DMS 273 (cell line): ENCODE measurements at regions not wholly inside any gene's neighbourhood (a gene's known extent, or its start where the extent isn't known, plus 50 kb on each side); places are given as distances from the start of the nearest gene placed in this dataset.
"Not testable (repeated sequence)": the region's sequence is repeated elsewhere in the genome, so short reads cannot be mapped to it uniquely, and the experiment has no call there.

ENCODE experiments used
- DNase-seq: peaks from one replicate; lab custom pipeline; 2025; ENCODE audit not compliant: unreplicated experiment; lab: John Stamatoyannopoulos, UW

DNA sequence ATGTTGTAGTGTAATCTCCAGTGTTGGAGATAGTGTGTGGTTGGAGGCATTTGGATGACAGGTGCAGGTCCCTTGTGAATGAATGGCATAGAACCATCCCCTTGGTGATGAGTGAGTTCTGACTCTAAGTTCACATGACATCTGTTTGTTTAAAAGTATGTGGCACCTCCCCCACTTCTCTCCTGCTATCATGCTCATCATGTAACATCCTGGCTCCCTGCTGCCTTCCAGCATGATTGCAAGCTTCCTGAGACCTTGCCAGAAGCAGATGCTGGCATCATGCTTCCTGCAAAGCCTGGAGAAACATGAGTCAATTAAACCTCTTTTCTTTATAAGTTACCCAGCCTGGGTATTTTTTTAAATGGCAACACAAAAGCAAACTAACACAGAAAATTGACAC lies 499.0 kb upstream of the SEMA3D start:
- no peak for DNase-seq

DNA sequence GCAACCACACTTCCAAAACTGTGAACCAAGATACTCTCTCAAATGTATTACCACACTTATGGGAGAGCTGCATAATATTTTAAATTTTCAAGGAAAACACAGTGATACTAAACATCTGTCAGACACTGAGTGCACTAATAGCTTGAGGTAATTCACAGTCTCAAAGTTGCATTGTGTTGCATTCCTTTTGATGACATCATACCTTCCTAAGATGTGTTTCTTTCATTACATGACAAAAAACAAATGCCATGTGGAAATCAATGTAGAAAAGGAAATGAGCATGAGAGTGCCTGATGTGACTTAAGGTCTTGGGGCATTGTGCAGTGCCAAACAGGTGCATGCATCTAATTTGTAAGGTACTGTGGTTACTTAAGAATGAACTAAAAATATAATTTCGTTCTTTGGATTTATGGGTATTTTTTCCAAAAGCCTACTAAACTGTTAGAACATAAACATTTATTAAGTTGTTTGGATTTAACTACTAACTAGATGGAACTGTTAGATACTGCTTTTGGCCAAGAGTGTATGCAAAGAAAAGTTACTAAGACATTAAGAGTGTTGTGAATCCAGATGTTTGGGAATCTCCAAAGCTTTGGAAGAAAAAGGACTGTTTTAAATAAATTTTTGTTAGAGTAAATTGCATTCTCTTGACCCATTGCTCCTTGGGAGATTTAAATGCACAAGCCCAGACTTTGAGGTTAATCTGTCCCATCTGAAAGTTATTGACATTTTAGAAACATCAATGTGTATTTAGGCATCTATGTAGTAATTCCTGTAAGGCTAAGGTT lies 496.2 kb upstream of the SEMA3D start:
- no peak for DNase-seq

DNA sequence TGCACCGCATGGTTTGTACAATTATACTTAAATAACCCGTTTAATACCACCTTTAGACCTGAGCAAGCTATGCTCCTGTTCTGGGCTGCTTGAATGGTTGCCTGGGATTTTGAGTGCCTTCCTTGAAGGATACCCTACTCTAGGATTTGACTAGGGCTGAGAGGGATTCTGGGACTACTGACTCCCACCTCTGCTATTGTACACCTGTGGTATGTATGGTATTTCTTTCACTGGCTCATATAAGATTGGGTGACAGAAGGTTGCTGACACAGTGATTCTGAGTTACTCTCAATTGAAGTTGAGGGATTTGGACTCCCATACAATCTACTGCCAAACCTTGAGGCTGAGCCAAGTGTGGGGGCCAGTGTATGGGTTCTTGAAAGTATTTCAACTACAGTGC lies 494.4 kb upstream of the SEMA3D start:
- no peak for DNase-seq

DNA sequence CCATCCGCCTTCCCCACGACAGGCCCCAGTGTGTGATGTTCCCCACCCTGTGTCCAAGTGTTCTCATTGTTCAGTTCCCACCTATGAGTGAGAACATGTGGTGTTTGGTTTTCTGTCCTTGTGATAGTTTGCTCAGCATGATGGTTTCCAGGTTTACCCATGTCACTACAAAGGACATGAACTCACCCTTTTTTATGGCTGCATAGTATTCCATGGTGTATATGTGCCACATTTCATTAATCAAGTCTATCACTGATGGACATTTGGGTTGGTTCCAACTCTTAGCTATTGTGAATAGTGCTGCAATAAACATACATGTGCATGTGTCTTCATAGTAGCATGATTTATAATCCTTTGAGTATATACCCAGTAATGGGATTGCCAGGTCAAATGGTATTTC lies 488.2 kb upstream of the SEMA3D start:
- DNase-seq: not testable (repeated sequence)

DNA sequence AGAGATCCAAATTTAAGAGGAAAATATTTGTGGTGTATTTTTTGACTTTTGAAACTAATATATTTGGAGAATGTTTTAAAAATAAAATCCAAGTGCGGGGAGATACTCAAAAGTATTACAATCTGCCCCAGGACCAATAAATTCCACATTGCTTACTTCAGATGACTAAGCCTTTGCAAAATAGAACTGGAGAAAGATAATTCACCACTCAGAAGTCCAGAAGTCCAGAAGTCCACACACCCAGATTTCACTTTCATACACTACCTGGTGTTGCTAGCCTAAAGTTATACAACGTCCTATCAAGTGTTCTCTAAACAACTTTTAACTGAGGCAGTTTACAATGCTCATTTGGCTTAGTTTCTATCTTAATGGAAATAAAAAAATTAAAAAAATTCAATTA lies 487.0 kb upstream of the SEMA3D start:
- DNase-seq: no peak

DNA sequence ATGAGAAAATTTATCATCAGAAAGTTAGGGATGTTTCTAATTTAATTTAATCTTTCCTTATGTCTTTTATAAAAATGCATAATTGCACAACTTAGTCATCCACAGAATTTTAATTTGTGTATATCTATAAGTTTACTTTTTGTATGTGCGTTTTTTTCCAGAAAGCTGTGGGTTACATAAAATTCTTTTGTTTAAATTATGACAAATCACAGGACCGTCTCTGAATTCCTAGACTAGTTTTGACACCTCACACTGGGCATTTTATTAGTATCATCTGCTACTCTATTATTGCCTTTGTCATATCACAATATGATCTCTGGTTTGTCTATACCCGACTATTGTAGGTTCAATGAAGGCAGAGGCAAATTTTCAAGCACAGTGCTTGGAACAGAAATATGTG lies 482.4 kb upstream of the SEMA3D start:
- no peak for DNase-seq

DNA sequence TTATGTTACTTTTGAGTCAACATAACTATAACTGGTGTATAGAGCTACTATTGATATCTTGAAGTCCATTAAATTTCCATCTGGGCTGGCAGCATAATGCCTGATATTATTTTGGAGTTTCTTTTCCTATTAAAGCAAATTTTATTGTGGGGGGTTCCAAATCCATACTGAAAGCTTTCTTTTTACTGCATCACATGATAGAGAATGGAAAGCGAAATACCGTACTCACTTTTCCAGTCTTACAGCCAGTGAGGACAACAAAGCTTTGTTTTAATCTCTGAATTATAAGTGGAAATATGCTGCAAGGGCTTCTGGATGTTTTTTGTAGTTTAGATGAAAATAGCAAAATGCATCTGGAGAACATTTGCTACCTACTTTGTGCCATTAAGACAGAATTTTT lies 477.5 kb upstream of the SEMA3D start:
- DNase-seq: no peak

DNA sequence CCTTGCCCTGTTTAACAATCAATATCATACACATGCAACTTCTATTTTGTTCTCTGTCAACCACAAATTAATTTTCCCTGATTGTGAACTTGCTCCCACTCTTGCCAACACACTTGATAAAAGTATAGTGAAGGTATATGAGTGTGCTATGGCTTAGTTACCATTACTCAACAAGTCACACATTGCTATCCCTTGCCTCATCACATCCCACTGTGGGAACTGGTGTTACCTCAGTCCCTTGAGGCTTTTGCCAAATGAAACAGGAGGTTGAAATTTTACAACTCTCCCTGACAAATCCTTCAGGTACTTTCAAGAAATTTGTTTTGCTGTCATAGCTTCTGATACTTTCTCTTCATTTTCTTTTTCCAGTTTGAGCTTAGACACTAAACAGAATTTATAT lies 472.5 kb upstream of the SEMA3D start:
- DNase-seq: no peak

DNA sequence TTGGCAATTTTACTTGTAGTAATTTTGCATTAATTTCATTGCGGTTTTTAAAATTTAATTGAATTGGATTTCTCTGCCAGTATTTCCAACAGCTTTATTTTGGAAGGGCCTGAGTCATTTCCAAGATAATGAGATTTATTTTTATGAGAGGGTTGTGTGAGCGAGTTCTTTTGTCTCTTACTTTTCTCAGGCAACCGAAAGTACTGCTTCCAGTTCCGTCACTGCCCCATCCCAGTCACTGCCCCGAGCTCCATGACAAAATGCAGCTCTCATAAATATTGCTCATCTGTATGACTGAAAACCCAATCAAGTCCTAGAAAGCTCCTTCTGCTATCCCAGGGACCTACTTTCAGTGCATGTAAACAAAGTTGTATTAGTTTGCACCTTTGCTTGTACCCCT lies 468.4 kb upstream of the SEMA3D start:
- DNase-seq: no peak

DNA sequence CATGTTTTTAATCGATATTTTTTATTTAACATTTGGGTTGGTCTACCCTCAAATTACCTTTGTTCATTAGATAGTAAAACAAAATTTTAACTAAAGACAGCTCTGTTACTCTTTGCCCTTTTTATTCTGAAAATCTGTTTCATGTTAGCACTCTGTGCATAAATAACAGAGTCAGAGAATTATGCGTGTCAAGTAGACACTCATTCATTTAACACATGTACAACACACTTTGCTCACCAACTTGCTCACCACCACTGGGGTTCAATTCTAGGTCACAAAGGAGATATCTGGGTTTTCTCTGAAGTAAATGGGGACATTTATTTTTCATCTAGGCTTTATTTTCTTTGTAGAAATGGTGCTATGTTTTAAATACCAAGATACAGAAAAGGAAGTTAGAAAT lies 457.4 kb upstream of the SEMA3D start:
- no peak for DNase-seq

DNA sequence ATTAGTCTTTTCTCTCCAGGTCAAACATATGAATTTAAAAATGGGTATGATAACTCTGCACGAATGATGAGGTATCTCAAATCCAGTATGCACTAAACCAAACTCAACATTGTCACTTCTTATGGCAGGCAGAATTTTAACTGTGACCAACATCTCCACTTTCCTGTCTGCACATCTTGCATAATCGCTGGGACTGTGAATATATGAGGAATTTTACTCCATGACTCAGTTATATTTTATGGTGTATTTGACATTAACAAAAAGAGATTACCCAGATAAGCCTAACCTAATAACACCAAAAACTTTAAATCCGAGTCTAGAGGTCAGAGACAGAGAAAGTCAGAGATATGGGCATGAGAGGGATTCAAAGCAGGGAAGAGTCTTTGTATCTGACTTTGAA lies 454.5 kb upstream of the SEMA3D start:
- DNase-seq: no peak

DNA sequence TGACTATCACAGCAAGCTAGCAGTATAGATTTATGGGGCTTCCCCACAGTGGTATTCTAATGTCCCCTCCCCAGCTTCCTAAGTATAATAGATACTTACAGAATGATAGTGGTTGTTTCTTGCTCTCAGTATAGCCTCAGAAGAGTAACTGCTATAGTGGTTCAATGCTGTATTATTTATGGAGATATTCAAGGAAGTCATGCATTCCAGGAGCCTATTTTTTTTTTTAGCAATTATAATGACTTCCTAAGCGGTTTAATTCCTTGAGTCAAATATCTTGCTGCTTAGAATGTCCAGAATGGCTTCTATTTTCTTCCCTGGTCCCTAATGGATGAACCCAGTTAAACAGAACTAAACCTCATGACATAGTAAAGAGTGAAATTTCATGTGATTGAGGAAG lies 451.5 kb upstream of the SEMA3D start:
- no peak for DNase-seq

DNA sequence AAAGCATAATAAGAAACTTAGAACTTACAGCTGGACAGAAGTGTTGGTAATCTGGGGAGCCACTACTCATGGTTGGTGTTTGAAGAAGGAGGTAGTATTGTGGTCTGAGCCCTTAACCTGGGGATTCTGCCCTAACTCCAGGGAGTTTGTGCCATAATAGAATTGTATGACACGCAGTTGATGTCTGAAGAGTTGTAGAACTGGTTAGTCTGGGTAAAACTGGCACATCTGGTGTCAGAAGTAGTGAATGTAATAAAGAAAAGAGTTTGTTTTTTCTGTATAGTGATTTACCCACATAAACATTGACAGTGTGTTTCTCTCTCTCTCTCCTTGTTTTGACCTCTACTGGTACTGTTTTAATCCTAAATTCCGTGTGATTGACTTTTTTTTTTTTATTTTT lies 448.1 kb upstream of the SEMA3D start:
- no peak for DNase-seq

DNA sequence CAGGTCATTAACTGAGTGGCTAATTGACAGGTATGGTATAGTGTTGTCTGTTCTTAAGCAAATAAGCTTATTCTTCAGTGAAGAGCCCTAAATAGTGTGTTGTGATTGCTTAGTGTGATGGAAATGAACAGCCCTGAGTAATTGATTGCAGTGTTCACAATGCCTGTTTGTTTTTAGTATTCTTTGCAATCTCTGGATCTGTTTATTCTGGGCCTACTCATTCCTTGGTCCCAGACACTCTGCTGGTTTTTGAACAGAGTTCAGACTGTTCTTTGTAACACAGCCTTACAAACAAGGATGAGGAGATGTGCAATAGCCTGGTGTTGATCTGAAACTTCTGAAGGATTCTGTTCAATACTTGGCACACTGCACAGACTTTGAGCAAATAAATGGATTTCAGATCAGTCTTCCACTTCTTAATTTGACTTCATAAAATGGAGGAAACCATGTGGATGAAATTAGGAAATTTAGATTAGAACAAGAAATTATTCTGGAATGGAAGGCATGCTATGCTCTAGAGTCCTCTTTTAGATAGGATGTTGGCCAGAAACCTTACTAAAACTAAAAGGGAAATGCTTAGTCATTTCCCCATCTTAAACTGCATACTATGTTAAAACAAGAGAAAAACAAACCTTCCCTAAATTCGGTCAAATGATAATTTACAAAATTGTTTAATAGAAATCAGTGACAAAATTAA lies 444.2 kb upstream of the SEMA3D start:
- no peak for DNase-seq

DNA sequence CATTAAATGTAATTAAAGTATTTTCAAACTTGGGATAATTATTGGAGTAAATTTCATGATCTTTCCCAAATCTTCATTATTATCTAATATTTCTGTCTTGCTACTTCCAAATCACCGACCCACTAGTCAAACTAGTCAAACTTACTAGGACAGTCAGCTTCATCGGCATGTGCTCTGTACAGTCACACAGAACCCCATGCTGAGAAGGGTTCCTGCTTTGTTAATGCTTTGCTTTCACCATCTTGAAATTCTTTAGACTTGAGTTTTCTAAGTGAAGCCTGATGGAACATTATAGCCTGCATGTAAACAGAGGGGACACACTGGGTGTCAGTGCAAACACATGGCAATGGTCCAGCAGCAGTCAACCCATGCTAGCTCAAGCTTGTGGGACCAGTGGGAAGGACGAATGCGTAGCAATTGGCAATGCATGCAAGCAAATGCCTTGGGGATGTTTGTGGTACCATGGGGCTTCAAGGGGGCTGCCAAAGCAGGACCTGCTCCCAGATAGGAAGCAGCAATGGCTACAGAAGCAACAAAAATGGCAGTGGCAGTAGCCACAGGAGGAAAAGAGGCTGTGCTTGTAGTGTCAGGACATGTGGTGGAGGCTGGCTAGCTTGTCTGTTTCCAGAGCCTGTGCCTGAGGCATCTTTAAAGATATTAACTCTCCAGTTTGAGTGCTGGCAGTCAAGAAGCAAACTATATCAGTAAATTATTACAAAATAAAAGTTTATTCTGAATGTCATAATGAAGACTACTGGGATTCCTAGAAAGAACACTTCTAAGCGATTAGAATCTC lies 441.1 kb upstream of the SEMA3D start:
- DNase-seq: no peak

DNA sequence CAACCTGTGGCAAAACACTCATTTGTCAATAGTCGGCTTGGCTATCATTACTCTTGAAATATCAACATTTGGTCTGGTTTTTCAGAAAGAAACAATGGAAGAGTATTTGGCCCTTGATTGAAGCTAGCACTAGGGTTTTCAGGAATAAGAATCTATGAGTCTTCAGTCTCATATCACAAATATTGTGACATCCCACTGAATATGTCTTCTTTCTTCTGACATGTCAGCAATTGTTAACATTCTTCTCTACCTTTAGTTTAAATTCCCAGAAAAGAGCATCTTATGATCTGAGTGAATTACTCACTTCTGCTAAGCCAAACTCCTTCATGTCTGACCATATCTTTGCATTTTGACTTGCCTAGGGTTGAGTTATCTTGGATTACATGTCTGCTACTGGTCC lies 435.2 kb upstream of the SEMA3D start:
- no peak for DNase-seq

DNA sequence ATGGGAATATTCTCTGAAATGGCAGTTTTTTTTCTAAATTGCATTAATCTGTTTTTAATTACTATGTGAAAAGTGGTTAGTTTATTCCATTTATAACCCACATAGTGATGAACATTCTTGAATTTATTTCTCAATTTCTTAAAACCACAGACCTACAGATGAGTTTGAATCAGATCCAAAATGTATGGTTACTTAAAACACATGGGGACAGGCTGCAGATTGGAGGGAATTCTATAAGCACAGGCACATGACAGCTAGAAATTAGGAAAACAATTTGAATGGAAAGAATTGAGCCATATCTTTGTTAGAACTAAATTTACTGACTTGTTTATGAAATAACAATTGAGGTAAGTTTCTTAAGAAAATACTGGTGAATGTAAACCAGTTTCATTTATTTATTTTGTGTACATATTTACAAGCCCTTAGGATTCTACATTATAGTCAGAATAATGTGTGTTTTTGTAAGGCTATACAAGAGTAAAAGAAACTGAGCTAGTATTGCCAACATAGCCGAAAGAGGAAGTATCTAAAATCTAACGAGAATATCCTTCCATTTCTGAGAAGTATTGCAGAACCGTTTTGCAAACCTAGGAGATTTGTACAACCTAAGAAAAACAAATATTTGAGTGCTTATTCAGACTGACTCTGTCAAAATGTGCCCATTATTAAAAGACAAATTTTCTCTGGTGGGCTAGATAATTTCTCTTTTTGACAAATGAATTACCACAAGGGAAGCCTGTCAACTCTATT lies 434.3 kb upstream of the SEMA3D start:
- DNase-seq: no peak

DNA sequence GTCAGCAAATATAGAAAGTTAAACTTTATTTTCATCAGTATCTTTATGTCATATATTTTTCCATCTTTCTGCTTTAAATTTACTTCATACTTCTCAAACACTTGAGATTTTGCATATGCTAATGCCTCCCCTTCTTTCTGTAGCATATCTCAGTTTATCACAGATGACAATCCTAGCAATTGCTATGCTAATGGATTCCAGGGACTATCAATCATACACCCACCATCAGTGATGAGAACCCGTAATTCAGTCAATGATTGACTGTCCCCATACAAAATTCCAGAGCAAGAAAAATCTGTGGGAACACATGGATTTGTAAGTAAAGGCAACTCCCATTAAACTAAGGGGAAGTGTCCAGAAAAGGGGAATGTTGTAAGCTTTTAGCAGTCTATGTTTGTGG lies 432.4 kb upstream of the SEMA3D start:
- DNase-seq: no peak

DNA sequence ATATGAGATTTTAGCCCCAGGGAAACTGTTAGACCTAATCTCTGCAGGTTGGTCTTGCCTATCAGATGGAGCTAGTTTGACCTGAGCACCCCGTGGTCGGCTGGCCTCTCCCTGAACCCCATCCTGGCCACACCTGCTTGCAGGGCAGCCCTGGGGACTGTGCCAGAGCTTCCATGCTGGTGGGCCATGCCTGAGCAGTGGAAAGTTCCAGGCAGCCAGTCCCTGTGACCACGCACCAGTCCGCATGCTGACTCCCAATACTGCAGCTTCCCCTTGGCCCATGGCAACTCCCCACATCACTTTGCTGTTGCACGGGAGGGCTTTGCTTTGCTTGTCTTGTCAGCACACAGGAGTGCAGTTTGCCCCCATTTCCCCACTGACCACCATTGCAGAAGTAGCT lies 427.8 kb upstream of the SEMA3D start:
- DNase-seq: no peak

DNA sequence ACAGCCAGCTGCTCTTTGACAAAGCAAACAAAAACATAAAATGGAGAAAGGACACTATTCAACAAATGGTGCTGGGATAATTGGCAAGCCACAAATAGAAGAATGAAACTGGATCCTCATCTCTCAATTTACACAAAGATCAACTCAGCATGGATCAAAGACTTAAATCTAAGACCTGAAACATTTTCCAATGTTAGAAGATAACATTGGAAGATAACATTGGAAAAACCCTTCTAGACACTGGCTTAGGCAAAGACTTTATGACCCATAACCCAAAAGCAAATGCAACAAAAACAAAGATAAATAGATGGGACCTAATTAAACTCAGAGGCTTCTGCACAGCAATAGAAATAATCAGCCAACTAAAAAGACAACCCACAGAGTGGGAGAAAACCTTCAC lies 425.7 kb upstream of the SEMA3D start:
- no peak for DNase-seq

DNA sequence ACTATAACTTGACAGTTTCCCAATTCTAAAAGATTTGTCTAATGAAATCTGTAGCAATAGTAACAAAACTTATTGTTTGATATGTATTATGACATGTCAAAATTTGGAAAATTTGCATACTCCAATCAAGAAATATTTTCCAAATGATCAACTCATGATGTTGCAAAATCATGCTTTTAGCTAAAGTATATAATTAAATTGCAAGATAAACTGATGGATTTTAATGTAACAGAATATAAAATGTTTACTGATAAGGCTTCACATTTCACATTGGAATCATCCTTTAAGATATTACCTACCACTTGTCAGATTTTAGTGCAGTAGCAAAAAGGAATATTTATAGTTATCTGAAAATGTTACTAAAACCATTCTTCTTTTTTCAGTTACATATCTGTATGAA lies 421.9 kb upstream of the SEMA3D start:
- DNase-seq: no peak
